ENCODE measurements at regions not wholly inside any gene's neighbourhood (a gene's known extent, or its start where the extent isn't known, plus 50 kb on each side); places are given as distances from the start of the nearest gene placed in this dataset.
A peak's percentile ranks its signal among the peaks of the same experiment; 100 is the strongest.
"Not testable (repeated sequence)": the region's sequence is repeated elsewhere in the genome, so short reads cannot be mapped to it uniquely, and the experiment has no call there.

DNA sequence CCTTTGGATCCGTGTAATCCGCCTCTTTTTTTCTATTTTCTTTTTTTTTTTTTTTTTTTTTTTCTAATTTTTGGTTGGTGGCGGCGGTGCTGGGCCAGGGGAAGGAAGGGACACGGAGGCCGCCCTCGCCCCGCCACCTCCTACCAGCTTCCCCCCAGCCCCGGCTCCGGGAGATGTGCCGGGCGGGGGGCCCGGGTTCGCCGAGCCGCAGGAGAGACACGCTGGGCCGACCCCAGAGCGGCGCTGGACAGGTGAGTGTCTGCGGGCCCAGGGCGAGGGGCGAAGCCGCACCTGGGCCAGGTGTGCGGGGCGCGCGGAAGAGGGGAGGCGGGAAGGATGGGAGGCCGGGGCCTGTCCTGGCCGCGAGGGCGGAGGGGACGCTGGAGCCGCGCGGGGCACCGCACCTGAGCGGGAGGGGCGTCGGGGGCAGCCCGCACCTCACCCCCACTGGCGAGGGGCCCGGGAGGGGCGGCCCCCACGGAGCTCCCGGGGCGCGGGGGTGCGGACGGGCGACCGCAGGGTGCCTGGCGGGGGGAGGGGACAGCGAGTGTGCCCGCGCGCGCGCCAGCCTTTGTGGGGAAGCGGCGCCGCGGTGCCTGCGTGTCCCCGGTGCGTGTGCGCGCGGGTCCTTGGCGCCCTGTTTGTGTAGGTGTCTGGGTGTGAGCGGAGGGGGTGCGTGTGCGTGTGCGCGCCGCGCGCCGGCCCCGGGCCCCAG, 114.8 kb downstream of the CRLF3 start:
- peak overlapping the region; percentile 68 for H3K4me3 ChIP-seq (ENCODE audit: low read depth, low read length)
- not testable (repeated sequence) for DNase-seq (ENCODE audit: low read depth)

DNA sequence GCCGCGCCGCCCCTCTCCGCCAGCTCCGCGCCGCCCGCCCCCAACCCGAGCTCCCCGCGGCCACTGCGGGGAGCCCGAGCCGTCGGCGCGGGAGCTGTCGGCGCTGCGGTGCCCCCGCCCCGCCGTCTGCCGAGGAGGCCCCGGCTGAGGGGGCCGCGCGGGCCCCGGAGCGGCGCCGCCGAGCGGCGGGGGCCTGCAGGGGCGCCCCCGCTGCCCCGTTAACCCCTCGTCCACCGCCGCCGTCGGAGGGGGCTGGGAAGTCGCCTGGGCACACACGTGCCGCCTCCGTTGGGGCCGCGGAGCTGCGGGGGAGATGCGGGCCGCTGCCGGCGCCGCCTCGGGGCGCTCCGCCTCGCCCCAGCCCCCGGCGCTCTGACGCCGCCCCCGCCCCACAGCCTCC, 115.4 kb downstream of the CRLF3 start:
- not testable (repeated sequence) for DNase-seq (ENCODE audit: low read depth)
- peak overlapping the region; percentile 68 for H3K4me3 ChIP-seq (ENCODE audit: low read depth, low read length)

GRCh38 chr17:30708241-30709078, 116.0 kb downstream of the CRLF3 start:
- peak overlapping the region; percentile 58 for H3K4me3 ChIP-seq (ENCODE audit: low read depth, low read length)
- DNase-seq (ENCODE audit: low read depth): peak; percentile 88
- TF ChIP-seq, protein P1, sequence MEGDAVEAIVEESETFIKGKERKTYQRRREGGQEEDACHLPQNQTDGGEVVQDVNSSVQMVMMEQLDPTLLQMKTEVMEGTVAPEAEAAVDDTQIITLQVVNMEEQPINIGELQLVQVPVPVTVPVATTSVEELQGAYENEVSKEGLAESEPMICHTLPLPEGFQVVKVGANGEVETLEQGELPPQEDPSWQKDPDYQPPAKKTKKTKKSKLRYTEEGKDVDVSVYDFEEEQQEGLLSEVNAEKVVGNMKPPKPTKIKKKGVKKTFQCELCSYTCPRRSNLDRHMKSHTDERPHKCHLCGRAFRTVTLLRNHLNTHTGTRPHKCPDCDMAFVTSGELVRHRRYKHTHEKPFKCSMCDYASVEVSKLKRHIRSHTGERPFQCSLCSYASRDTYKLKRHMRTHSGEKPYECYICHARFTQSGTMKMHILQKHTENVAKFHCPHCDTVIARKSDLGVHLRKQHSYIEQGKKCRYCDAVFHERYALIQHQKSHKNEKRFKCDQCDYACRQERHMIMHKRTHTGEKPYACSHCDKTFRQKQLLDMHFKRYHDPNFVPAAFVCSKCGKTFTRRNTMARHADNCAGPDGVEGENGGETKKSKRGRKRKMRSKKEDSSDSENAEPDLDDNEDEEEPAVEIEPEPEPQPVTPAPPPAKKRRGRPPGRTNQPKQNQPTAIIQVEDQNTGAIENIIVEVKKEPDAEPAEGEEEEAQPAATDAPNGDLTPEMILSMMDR (IDR thresholded peaks at IDR 0.05; ENCODE audit: control insufficient read depth, extremely low read depth, insufficient read depth): 0 out of 2 replicates have a peak, but pooled peaks have one; percentile 3

DNA sequence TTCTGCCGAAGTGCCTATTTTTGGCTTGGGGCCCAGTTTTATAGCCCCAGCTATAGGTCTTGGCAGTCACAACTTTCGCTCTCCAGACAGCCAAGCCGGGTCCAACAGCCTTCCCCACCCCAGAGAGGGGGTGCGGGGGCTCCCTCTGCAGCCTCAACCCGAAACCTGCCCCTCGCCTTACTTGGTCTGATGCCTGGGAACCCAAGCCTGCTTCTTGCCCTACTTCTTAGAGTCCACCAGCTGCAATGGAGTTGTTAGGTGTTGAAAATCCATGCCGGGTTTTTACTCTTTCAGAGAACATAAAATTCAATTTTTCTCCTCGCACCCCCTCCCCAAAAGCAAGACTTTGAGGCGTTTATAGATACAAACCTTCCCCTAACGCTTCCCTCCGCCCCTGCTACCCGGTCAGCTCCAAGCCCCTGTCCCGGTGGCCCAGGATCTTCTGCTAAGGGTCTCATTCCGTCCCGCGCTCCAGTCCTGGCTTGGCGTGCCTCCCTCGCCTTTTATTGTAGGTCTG, 116.7 kb downstream of the CRLF3 start:
- peak; percentile 11 for DNase-seq (ENCODE audit: low read depth)
- H3K4me3 ChIP-seq (ENCODE audit: low read depth, low read length): peak overlapping the region; percentile 58

DNA sequence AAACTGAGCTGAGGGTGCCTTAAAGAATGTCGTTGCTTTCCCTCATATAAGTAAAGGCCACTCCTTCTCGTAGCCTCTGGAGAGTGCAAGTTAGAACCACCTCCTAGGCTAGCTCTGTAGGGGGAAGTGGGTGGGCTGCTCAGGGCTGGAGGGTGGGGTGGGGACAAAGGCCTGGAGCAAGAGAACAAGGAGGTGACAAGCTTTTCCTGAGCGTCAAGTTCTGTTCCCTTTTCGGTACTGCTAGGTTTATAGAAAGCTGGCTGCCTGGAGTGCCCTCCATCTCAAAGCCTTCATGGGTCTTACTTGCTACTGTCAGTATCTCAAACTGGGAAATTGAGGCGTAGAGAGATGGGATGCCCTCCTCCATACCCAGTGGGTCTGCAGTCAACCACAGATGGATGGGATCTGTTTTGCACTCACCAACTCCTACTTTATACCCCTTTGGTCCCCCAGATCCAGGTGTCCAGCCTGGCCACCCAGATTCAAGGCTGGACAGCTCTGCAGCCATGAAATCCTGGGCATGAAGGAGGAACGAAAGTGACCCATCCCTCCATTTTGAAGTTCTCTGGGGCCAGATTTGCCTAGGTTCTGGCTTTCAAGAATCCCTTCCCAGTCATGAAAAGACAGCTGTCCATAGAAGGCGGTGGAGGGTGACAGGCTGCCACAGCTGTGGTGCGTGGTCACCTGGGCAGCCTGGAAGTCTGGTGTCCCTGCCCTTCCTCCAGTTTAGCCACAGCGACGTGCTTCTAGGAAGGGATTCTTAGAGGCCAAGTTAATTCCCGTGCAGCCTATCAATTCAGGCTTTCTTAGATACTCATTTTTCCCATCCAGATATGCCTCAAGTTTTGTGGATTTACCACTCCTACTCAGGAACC, 117.8 kb downstream of the CRLF3 start:
- not testable (repeated sequence) for H3K4me3 ChIP-seq (ENCODE audit: low read depth, low read length); DNase-seq (ENCODE audit: low read depth)

DNA sequence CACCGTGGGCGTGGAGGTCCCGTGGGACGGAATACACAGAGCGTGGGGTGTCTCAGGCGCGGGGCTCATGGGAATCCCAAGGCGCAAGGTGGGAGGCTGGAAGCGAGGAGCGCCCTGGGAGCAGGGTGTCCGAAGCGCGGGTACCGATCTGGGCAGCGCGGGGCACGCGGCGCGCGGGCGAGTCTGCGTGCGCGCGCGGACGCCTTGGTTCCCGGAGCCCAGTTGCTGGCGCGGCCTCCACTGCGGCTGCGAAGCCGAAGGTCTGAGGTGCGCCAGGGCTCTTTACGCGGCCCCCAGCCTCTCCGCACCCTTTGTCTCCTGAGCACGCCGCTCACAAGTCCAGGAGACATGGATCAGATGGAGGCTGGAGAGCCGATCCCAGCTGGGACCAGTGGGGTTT, 118.5 kb downstream of the CRLF3 start:
- DNase-seq (ENCODE audit: low read depth); H3K4me3 ChIP-seq (ENCODE audit: low read depth, low read length): not testable (repeated sequence)

DNA sequence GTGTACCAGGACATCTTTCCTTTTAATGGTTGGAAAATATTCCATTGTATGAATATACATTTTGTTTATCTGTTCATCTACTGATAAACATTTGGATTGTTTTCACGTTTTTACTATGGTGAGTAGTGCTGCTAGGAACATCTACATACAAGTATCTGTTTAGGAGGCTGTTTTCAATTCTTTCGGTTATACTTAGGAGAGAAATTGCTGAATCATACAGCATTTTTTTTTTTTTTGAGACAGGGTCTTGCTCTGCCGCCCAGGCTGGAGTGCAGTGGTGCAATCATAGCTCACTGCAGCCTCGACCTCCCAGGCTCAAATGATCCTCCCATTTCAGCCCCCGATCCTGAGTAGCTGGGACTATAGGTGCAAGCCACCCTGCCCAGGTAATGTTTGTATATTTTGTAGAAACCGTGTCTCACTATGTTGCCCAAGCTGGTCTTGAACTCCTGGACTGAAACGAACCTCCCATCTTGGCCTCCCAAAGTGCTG, 122.9 kb downstream of the CRLF3 start:
- TF ChIP-seq, protein P1 (IDR thresholded peaks at IDR 0.05; ENCODE audit: control insufficient read depth, extremely low read depth, insufficient read depth): no peak
- no peak for DNase-seq (ENCODE audit: low read depth)
- H3K4me3 ChIP-seq (ENCODE audit: low read depth, low read length): no peak overlapping the region

- not testable (repeated sequence) for DNase-seq (ENCODE audit: low read depth); H3K4me3 ChIP-seq (ENCODE audit: low read depth, low read length)
Measured at GRCh38 chr17:30700833-30701232, 123.7 kb downstream of the CRLF3 start.

DNA sequence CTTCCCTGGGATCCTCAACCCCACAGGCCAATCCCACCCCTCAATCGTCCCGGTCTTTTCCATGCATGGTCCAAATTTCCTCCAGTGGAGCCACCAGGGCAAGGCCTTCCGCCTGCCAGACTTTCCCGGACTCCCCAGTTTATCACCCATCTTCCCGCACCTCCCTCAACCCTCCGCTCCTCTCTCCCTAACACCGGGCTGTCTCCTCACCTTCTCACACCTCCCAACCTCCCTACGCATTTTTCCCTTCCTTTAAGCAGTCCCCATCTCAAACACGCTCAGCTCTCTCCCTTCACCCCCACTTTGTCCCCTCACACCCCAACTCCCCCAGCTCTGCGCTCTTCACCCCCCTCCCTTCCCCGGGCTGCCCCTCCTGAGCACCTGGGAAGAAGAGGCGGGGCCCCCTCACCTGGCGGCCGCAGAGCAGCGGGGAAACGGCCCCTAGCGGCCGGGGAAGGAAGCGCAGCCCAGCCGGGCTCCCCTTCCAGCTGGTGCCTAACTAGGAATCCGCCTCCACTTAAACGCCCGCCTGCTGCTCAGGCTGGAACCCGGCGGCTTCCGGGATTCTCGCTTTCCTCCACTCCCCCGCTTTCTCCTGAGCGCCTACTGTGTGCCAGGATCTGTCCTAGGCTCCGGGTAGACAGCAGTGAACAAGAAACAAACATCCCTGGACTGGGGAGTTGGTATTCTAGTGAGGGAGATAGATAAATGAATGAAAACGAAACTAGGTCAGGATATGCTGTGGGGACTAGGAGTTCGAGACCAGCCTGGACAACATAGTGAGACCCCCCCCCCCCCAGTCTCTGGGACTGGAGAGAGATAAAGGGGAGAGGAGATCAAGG, 126.7 kb downstream of the CRLF3 start:
- H3K4me3 ChIP-seq (ENCODE audit: low read depth, low read length): peak overlapping the region; percentile 45
- TF ChIP-seq, protein P1 (IDR thresholded peaks at IDR 0.05; ENCODE audit: control insufficient read depth, extremely low read depth, insufficient read depth): peak; percentile 87
- DNase-seq (ENCODE audit: low read depth): not testable (repeated sequence)

All from LNCaP clone FGC (cell line).